Astrocyte of the hippocampus (primary cell): ENCODE measurements at regions not wholly inside any gene's neighbourhood (a gene's known extent, or its start where the extent isn't known, plus 50 kb on each side); places are given as distances from the start of the nearest gene placed in this dataset.
A peak's percentile ranks its signal among the peaks of the same experiment; 100 is the strongest.
"Not testable (repeated sequence)": the region's sequence is repeated elsewhere in the genome, so short reads cannot be mapped to it uniquely, and the experiment has no call there.

Experiments used
- DNase-seq: peaks from one replicate; pipeline ENCODE4 v3.0.0; 2011; ENCODE audit warnings: low read depth, low spot score

DNA sequence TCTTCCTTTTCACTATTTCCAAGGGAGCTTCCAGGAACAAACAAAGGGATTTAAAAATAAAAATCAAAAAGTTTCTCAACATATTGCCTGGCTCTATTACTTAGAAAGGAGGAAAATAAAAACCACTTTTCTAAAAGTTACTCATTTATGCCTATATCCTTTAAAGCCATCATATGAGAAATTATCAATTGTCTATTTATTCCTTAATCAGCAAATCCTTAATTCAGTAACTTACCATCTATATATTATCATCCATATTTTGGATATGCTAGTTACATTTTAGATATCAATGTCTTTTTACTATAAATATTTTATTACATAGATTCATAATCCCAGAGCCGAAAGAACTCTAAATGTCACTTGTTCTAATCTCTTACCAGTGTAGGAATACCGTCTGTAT, 481.5 kb upstream of the ANO5 start:
- DNase-seq = no peak

DNA sequence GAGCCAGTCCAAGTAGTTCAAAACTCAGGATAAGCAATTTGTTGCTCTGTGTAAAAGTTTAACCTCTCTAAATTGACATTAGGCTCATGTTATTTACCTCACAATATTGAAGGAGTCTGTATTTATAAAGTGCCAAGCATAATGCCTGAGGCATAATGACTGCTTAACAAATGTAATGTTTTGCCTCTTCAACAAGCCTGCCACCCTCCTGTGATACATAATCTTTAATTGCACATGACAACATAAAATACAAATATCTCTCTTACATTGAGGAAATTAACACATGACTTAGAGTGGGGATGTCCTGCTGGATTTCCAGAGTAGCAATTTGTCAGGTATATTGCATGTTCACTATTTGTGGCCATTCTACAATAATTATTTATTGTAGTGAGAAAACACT, 469.2 kb upstream of the ANO5 start:
- no peak for DNase-seq

DNA sequence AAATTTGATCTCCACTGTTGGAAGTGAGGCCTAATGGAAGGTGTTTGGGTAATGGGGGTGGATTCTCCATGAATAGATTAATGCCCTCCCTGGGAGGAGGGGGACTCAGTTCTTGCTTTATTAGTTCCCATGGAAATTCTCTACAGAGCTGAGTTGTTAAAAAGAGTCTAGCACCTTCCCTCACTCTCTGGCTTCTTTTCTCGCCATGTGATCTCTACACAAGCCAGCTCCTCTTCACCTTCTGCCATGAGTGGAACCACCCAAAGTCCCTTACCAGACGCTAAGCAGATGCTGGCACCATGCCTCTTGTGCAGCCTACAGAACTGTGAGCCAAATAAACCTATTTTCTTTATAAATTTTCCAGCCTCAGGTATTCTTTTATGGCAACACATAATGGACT, 465.8 kb upstream of the ANO5 start:
- DNase-seq = no peak

DNA sequence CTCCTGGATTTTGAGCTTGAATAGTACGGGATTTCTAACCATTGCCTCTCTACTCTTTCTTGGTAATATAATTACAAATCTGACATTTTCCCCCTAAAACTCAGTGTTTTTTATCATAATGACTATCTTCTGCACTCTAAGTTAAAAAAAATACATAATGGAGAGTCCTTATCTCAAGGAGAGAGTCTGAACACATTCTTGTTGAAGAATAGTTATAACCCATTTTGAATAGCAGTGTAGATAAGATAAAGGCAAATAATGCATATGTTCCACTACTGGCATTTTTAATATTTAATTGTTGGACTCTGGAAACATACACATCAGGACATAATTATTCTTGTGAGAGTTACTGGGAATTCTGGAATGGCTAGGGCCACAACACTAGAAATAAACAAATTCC, 456.5 kb upstream of the ANO5 start:
- no peak for DNase-seq

DNA sequence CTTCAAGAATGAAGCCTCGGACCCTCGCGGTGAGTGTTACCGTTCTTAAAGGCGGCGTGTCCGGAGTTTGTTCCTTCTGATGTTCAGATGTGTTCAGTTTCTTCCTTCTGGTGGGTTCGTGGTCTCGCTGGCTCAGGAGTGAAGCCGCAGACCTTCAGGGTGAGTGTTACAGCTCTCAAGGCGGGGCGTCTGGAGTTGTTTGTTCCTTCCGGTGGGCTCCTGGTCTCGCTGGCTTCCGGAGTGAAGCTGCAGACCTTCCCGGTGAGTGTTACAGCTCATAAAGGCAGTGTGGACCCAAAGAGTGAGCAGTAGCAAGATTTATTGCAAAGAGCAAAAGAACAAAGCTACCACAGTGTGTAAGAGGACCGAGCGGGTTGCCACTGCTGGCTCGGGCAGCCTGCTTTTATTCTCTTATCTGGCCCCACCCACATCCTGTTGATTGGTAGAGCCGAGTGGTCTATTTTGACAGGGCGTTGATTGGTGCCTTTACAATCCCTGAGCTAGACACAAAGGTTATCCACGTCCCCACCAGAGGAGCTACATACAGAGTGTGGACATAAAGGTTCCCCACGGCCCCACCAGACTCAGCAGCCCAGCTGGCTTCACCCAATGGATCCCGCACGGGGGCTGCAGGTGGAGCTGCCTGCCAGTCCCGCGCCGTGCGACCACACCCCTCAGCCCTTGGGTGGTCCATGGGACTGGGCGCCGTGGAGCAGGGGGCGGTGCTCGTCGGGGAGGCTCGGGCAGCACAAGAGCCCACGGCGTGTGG, 440.2 kb upstream of the ANO5 start:
- DNase-seq = not testable (repeated sequence)

DNA sequence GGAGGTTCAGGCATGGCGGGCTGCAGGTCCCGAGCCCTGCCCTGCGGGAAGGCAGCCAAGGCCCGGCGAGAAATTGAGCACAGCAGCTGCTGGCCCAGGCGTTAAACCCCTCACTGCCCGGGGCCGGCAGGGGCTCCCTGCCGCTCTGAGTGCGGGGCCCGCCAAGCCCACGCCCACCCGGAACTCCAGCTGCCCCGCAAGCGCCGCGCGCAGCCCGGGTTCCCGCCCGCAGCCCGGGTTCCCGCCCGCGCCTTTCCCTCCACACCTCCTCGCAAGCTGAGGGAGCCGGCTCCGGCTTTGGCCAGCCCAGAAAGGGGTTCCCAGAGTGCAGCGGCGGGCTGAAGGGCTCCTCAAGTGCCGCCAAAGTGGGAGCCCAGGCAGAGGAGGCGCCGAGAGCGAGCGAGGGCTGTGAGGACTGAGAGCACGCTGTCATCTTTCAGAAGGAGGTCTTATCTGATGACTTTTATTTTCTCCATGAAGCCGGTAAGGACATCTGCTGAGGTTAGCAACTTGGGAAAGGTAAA, 439.6 kb upstream of the ANO5 start:
- not testable (repeated sequence) for DNase-seq

DNA sequence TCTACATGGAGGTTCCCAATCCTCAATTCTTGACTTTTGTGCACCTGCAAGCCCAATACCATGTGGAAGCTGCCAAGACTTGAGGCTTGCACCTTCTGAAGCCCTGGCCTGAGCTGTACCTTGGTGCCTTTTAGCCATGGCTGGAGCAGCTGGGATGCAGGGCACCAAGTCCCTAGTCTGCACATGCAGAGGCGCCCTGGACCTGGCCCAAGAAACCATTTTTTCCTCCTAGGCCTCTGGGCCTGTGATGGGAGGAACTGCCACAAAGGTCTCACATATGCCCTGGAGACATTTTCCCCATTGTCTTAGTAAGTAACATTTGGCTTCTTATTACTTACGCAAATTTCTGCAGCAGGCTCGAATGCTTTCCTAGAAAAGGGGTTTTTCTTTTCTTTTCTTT, 431.9 kb upstream of the ANO5 start:
- no peak for DNase-seq

DNA sequence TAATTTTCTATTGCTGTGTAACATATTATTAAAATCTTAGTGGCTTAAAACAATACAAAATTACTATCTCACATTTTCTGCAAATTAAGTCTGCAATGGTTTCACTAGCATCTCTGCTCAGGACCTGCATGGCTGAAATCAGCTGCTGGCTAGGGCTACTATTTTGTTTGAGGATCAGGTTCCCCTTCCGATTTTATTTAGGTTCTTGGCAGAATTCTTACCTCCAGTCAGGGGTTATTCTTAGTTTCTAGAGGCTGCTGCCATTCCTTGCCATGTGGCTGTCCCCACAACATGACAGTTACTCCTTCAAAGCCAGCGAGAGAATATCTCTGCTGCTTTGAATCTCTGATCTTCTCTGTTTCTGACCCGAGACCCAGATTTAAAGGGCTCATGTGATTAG, 424.5 kb upstream of the ANO5 start:
- DNase-seq = no peak

DNA sequence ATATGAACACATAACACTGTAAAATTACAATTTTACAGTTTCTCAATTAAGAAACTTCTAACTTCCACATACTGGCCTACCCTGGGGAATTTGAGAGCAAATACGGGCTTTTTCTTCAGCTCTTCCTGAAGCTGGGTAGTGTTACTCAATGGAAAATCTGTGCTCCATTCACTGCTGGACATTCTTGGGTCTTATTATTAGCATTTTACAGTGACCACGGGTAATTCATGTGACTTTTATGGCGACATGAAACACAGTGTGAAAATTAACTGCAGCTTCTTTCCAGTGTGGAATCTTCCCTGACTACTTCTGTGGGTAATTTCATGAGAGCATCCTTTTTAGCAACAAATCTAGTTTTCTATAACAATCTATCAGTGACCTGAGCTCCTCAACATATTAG, 423.7 kb upstream of the ANO5 start:
- no peak for DNase-seq

DNA sequence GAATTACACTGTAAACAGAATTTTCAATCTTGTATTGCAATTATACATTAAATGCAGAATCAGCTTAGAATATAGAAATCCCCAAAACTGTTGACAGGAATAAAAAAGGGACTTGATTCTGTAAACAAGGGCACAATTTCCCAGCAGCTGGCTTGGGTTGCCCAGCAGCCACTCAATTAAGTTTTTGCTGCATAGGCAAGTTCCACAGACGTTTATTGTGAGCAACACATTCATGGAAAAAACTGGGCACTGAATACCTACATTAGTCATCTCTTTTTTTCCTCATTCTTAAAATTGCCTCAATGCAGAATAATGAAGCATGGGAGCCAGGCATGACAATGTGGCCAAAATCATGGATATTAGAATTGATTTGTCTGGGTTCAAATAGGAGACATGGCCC, 421.8 kb upstream of the ANO5 start:
- peak; percentile 65 for DNase-seq

DNA sequence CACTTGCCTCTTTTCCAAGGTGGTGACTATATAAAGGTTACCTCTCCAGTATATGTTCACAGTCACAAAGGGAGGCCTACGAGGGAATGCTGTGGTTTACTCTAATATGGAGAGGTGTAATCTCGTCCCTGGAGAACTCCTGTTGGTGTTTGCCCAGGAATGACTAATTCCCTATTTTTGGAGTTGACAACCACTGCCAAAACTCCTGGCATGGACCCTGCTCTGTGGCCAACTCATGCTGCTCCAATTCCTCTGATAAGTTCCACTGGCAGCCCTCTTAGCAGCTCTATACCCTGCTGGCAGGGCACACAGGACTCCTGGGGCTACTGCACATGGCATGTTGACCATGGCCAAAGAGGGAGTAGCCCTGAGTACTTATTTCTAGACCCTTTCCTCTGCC, 418.7 kb upstream of the ANO5 start:
- peak; percentile 92 for DNase-seq

DNA sequence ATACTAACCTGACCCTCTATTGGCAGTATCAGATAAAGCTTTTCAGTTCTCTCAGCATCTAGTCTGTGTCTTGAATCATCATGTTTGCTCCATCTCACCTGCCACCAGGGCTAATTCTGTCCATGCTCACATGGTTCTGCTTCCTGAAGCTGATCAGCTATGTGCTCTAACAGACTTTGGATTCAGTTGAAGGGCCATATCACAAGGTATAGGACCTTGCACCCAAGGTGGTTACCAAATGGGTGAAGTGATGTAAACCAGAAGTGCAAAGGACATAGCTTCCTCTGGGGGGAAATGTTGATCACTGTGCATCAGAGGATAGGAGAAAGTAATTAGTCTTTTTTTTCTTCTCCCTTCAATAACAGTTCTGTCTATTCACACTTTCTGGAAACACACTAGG, 417.0 kb upstream of the ANO5 start:
- no peak for DNase-seq

DNA sequence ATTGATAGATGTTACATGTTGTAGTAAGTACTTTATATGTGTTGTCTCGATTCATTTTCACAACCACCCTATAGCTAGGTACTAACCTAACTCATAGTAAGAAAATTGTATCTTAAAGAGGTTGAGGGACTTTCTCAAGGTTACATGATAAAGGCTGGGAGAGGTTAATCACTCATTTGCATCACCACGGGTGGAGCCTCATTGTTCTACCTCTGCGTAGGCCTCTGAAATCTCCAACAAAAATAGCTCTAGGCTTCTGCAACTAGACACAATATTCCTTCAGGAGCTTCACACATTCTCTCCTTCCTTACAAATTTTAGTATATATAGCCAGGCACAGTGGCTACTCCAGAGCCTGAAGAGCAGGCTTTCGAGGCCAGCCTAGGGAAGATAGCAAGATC, 408.9 kb upstream of the ANO5 start:
- DNase-seq = no peak

DNA sequence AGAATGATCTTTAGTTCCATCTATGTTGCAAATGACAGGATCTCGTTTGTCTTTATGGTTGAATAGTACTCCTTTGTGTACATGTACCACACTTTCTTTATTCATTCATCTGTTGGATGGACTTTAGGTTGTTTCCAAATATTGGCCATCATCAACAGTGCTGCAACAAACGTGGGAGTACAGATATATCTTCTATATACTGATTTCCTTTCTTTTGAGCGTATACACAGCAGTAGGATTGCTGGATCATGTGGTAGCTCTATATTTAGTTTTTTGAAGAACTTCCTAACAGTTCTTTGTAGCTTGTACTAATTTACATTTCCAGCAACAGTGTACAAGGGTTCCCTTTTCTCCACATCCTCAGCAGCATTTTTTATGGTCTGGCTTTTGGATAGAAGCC, 407.5 kb upstream of the ANO5 start:
- DNase-seq = peak; percentile 9

DNA sequence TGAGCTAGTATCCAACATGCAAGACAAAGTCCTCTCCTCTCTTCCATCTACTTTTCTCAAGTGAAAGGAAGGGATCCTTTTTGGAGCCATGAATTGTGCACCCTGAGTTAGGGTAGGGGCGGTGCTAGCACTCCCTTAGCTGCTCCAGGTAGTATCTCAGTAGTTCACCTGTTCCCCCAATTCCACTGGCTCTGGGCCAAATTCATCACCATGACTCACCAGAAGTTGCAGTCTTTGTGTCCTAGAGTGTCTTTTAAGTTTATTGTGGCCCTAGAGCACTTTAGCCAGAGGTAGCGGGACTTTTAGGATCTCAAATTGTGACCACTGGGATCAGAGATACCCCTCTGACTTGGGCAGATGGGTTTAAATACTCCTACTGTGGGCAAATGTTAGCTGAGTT, 398.6 kb upstream of the ANO5 start:
- DNase-seq = no peak

DNA sequence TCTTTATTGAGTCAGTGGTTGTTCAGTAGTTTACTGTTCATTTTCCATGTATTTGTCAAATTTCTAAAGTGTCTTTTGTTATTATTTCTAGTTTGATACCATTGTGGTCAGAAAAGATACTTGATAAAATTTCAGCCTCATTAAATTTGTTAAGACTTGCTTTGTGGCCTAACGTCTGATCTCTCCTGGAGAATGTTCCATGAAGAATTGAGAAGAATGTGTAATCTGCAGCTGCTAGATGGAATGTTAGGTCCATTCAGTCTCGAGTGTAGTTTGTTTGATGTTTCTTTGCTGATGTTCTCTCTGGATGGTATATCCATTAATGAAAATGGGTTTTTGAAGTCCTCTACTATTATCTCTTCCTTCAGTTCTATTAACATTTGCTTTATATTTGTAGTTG, 394.7 kb upstream of the ANO5 start:
- DNase-seq = peak; percentile 9

DNA sequence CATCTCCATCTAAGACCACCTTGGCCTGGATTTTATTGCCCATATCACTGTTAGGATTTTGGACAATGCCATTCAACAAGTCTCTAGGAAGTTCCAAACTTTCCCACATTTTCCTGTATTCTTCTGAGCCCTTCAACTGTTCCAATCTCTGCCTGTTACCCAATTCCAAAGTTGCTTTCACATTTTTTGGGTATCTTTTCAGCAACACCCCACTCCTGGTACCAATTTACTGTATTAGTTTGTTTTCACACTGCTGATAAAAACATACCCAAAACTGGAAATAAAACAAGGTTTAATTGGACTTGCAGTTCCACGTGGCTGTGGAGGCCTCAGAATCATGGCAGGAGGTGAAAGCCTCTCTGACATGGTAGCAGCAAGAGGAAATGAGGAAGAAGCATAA, 388.4 kb upstream of the ANO5 start:
- DNase-seq = not testable (repeated sequence)

DNA sequence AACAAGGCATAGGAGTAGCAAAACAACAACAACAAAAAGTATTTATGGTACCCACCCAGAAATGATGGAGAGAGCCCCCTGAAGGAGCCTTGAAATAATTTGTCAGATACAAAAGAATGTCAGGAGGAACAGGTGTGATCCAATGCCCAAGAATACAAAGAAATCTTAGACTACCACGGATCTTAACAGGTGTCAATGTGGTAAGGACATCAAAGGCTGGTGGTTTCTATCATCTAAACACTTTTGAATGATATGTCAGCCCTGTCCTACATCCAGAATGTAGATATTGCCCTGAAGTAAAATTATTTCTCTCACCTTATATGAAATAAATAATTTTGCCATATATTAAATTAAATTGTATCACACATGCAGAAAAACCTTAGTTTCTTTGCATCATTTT, 386.4 kb upstream of the ANO5 start:
- DNase-seq = no peak

DNA sequence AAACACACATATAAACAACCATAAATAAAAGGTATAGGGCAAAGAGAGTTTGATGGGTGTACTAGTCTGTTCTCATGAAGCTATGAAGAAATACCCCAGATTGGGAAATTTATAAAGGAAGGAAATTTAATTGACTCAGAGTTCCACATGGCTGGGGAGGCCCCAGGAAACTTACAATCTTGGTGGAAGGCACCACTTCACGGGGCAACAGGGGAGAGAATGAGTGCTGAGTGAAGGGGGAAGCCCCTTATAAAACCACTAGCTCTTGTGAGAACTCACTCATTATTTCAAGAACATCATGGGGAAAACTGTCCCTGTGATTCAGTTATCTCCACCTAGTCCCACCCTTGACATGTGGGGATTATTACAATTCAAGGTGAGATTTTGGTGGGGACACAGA, 385.9 kb upstream of the ANO5 start:
- no peak for DNase-seq

DNA sequence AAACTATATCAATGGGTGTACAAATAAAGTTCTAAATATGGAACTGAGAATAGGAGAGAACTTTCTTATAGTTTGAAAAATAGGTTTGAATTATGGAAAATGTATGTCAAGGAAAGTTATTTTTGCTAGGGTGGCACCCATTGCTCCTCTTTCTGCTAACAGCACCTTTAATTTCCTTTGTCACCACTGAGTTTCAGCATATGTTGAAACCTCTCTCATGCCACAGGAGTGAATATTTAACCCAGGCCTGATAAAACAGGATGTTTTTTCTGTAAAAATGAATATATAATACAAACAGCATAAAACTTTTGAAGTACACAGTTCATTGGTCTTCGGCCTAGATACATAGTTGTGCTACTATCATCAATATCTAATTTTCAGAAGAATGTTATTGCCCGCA, 385.5 kb upstream of the ANO5 start:
- DNase-seq = no peak

DNA sequence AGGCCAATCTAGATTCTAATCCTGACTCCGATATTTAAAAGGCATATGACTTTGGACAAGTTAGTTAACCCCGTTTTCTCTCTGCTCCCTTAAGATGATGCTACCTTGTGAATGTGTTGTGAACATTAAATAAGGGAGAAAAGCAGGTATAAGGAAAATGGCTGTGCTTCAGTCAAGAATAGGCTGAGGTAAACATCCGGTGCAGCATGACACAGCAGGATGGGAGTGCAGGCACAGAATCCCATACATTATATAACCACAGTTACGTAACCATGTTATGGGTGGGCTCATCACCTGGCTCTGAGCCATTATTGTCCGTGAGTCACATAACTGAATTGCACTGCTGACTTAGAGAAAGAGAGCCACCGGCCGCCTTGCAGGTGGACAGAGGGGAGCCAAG, 382.2 kb upstream of the ANO5 start:
- no peak for DNase-seq

DNA sequence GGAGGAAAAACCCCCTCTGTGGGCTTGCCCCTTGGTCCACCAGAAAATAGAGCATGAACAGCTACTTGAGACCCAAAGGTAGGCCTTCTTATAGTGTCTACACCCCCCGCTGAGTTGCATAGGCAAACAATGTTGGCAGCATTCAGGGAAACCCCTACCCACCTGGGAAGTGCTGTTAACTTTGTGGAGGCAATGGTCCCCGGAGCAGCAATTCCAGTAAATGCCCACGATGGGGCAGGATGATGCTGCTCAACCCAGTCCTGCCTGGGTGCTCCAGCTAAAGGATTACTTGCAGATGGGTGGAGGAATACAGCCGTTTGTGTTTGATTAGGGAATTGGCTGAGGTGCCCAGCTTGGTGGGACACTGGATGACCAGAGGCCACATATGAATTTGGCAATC, 381.3 kb upstream of the ANO5 start:
- no peak for DNase-seq

DNA sequence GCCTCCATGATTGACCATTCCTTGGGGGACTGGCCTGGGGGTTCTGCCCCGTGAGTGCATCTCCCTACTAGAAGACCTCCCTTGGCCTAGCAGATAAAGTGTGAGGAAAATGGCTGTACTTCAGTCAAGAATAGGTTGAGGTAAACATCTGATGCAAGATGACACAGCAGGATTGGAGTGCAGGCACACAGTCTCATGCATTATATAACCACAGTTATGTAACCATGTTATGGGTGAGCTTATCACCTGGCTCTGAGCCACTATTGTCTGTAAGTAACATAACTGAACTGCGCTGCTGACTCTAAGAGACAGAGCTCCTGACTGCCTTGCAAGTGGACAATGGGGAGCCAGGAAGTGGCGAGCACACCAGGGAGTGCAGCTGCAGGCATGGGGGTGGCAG, 378.7 kb upstream of the ANO5 start:
- peak; percentile 13 for DNase-seq

DNA sequence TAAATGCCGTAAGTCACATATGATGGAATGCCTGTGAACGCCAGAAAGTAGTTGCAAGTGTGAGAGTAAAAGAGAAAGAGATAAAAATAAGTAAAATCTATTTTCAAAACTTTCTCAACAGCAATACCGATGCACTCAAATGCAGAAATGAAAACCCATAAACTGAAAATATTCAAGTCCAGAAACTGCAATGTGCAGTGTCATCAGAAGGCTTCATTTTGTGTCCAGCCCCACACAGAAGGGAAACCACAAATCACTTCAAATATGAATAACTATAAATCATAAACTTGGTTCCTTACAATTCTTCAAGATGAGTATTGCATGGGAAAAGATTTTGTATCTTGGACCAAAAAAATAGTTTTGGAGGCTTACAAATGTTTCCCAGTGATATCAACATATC, 375.2 kb upstream of the ANO5 start:
- no peak for DNase-seq
